Fibroblast of the conjunctiva (primary cell): ENCODE measurements at regions not wholly inside any gene's neighbourhood (a gene's known extent, or its start where the extent isn't known, plus 50 kb on each side); places are given as distances from the start of the nearest gene placed in this dataset.
"Not testable (repeated sequence)": the region's sequence is repeated elsewhere in the genome, so short reads cannot be mapped to it uniquely, and the experiment has no call there.

Source experiments
- DNase-seq: peaks from one replicate; pipeline ENCODE4 v3.0.0-alpha.2; 2010; ENCODE audit warnings: low read depth

GRCh38 chr6:169101036-169101805, 152.4 kb downstream of the THBS2 start:
- DNase-seq: no peak

- DNase-seq: no peak
Measured at GRCh38 chr6:169099411-169100202, 154.0 kb downstream of the THBS2 start.

DNA sequence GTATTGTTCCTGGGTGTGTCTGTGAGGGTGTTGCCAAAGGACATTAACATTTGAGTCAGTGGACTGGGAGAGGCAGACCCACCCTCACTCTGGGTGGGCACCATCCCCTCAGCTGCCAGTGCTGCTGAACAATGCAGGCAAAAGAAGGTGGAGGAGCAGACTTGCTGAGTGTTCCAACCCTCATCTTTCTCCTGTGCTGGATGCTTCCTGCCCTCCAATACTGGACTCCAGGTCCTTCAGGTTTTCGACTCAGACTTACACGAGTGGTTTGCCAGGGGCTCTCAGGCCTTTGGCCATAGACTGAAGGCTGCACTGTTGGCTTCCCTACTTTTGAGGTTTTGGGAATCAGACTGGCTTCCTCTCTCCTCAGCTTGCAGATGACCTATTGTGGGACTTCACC, 155.0 kb downstream of the THBS2 start:
- DNase-seq: not testable (repeated sequence)

DNA sequence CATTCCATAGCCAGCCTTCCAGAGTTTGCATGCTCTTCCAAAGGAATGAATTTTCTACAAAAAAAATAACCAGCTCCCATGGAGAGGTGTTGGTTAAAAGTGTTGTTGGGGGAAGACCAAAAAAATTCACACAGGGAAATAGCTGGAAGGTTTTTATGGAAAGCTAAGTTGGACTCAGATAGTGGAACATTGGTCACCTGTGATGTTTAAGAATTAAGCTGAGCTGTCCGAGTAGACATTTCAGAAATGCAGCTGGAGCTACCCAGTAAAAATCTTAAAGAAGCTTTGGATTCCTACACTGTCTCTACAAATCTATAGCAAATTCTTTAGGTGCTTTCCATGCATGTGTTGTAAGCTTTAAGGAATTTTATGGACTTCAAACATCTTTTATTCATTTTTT, 155.5 kb downstream of the THBS2 start:
- DNase-seq: no peak

- peak; percentile 83 for DNase-seq
Measured at GRCh38 chr6:169097381-169097959, 156.2 kb downstream of the THBS2 start.

- no peak for DNase-seq
Measured at GRCh38 chr6:169096388-169096787, 157.3 kb downstream of the THBS2 start.

GRCh38 chr6:169095153-169095552, 158.5 kb downstream of the THBS2 start:
- DNase-seq: no peak

DNA sequence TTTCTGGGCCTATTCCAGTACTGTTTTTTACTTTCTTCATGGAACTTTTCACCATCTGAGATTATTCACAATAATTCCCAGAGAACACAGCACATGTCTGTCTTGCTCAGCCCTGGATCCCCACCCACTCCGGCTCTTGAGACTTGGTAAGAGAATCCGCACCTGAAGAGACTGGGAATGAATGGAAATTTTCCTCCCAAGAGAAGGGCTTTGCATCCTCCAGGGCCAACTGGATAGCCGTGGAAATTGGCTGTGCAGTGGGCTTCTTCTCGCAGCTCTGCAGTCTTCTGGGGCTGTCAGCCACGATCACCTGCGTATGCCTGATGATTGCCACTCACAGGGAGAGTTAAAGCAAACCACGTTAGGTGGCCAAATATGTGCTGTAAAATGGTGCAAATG, 159.1 kb downstream of the THBS2 start:
- no peak for DNase-seq

- DNase-seq: no peak
Measured at GRCh38 chr6:169093770-169094551, 159.7 kb downstream of the THBS2 start.

DNA sequence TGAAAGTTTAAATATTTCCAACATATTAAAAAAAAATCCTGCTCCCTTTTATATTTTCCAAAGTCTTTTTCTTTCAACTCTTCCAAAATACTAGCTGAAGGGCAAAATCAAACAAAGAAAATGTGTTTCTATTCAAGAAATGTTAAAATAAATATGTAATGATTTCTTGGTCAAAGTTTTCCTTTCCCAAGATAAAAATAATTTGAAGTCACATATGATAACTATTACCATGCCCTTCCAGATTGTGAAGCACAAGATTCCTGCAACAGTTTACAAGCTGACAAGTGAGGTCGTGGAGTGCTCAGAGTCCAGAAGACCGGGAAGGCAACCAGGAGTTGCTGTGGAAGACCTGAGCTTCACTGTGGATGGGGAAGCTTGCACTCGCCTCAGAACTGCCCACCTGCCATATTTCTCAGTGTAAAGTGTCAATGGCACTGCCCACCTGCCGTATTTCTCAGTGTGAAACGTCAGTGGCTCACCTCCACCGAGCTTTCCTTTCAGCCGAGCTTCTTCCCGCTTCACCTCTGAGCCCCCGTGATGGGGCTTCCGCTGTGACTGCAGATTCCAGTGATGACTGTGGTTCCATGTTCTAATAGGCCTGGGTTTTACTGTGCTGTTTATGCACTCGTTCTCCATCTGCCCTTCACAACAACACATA, 160.5 kb downstream of the THBS2 start:
- DNase-seq: no peak

- no peak for DNase-seq
Measured at GRCh38 chr6:169092375-169092774, 161.3 kb downstream of the THBS2 start.

GRCh38 chr6:169090514-169091127, 163.0 kb downstream of the THBS2 start:
- DNase-seq: not testable (repeated sequence)

- no peak for DNase-seq
Measured at GRCh38 chr6:169088762-169089161, 164.9 kb downstream of the THBS2 start.

- DNase-seq: no peak
Measured at GRCh38 chr6:169087443-169088041, 166.1 kb downstream of the THBS2 start.

- DNase-seq: not testable (repeated sequence)
Measured at GRCh38 chr6:169086616-169087015, 167.0 kb downstream of the THBS2 start.

DNA sequence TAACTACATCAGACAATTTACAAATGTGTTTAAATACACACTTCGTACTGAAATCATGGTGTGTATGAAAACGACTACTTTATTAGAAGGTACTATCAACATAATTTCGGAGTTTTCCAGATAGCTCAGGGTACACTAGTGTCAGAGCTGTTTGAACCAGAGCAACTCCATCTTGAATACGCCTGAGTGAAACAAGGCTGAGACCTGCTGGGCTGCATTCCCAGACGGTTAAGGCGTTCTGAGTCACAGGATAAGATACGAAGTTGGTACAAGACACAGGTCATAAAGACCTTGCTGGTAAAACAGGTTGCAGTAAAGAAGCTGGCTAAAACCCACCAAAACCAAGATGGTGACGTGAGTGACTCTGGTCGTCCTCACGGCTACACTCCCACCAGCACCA, 167.6 kb downstream of the THBS2 start:
- DNase-seq: no peak

DNA sequence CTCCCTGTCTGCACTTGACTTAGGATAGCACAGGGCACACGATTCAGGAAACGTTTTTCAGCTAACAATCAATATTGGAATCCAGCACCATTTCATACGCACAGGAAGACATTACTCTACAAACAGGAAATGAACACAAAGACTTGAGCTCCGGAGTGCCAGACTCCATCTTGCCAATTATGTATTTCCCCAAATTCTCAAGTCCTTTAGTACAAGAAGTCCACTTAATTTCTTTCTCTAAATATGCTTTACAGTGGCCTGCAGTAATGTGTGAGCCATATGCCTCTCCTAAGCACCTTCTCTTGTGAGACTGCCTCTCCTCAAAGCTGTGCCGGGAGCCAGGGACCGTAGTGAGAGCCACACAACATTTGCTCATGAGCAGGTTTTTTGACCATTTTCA, 168.2 kb downstream of the THBS2 start:
- no peak for DNase-seq

GRCh38 chr6:169084557-169084956, 169.1 kb downstream of the THBS2 start:
- DNase-seq: not testable (repeated sequence)

DNA sequence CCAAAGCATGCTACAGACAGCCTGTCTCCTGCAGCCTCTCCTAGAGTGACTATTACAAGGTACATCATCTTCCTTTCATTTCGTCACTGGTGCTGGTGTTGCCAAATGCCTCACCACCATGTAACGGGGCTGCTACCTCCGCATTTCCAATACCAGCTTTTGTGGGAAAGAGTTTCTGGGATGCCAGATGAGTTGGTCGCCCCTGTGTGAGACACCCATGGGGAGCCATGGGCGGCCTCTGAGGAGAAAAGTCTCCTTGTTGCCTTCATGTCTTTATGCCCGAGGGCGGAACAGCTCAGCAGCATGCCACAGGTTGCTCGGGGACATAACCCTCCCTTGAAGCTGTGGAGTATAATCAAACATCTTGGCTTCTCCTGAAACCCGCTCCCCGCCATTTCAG, 169.6 kb downstream of the THBS2 start:
- DNase-seq: no peak

DNA sequence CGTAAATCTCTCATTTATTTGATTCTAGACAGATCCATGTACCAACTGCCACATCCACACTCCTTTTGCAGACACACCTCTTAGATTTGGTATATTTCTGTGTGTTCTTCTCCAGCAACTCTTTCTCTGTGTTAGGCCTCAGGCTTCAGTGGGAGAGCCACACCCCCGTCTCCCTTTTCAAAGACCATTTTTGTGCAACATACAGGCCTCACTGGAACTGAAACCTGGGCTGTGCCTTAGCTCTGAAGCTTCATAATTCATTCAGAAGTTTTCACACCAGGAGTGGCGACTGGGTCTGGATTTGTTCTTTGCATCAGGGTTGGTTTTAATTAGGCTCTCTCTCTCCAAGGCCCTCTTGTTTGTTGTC, 170.2 kb downstream of the THBS2 start:
- no peak for DNase-seq
